ENCODE measurements at regions not wholly inside any gene's neighbourhood (a gene's known extent, or its start where the extent isn't known, plus 50 kb on each side); places are given as distances from the start of the nearest gene placed in this dataset.

GRCh38 chr1:229828461-229828860 lies 202.4 kb downstream of the URB2 start:
- POLR2A ChIA-PET (ENCODE audit: unreplicated experiment) = no interaction called here
- BruUV-seq (replicated peaks) = no TSS peak

GRCh38 chr1:229832695-229833094 lies 206.6 kb downstream of the URB2 start:
- ATAC-seq (no peak), DNase-seq (no peak)
- CTCF ChIA-PET = no interaction called here
- Histone ChIP-seq H3K9ac (ENCODE audit: low read length) (no peak overlapping the region), H3K9me2 (replicated peaks; ENCODE audit: low read length) (no peaks in the 10 kb centered on the region), H3K4me1 (ENCODE audit: insufficient read depth, low read length) (no peaks in the 10 kb centered on the region), H3K36me3 (ENCODE audit: low read depth, low read length) (no peaks in the 10 kb centered on the region), H2AFZ (ENCODE audit: low read length) (no peak overlapping the region), H3K4me3 (ENCODE audit: low read length) (no peak overlapping the region), H3F3A (ENCODE audit: low read length, unreplicated experiment) (no peaks in the 10 kb centered on the region), H3K4me2 (ENCODE audit: low read length) (no peak overlapping the region), H4K20me1 (ENCODE audit: low read length) (no peaks in the 10 kb centered on the region), H3K27me3 (ENCODE audit: low read length) (peaks cover 55% of the 10 kb centered on the region), H3K9me3 (ENCODE audit: low read length) (no peaks in the 10 kb centered on the region), H3K27ac (ENCODE audit: low read length) (no peak overlapping the region), H3K79me2 (ENCODE audit: low read length) (no peaks in the 10 kb centered on the region)
- intact Hi-C loops (cut with micrococcal nuclease) = no loop called here
- TF ChIP-seq EZH2phosphoT487 (IDR thresholded peaks at IDR 0.05; ENCODE audit: borderline replicate concordance, low read length) = no peak
- TF ChIP-seq CTCF (conservative IDR thresholded peaks at IDR 0.05; ENCODE audit: low read depth, low read length) = no peak
- no peak for TF ChIP-seq EZH2 (IDR thresholded peaks at IDR 0.05; ENCODE audit: low read length, unreplicated experiment)
- BruUV-seq (replicated peaks) = no TSS peak
- POLR2A ChIA-PET (ENCODE audit: unreplicated experiment) = no interaction called here

More at GRCh38 chr1:229828461-229828860, 202.4 kb downstream of the URB2 start:
- no peak for TF ChIP-seq EZH2 (IDR thresholded peaks at IDR 0.05; ENCODE audit: low read length, unreplicated experiment)
- no peak for TF ChIP-seq CTCF (conservative IDR thresholded peaks at IDR 0.05; ENCODE audit: low read depth, low read length)
- no peak for TF ChIP-seq EZH2phosphoT487 (IDR thresholded peaks at IDR 0.05; ENCODE audit: borderline replicate concordance, low read length)
- H2AFZ ChIP-seq (ENCODE audit: low read length) = no peak overlapping the region
- no peaks in the 10 kb centered on the region for H3K9me2 ChIP-seq (replicated peaks; ENCODE audit: low read length)
- CTCF ChIA-PET = no interaction called here
- H3K27me3 ChIP-seq (ENCODE audit: low read length) = peaks cover 45% of the 10 kb centered on the region
- ATAC-seq = no peak
- H3K9me3 ChIP-seq (ENCODE audit: low read length) = no peaks in the 10 kb centered on the region
- H3K4me2 ChIP-seq (ENCODE audit: low read length) = no peak overlapping the region
- no peak for DNase-seq
- intact Hi-C loops (cut with micrococcal nuclease) = no loop called here
- H3K27ac ChIP-seq (ENCODE audit: low read length) = no peak overlapping the region
- no peaks in the 10 kb centered on the region for H3K36me3 ChIP-seq (ENCODE audit: low read depth, low read length)
- no peaks in the 10 kb centered on the region for H3K79me2 ChIP-seq (ENCODE audit: low read length)
- no peak overlapping the region for H3K4me3 ChIP-seq (ENCODE audit: low read length)
- no peak overlapping the region for H3K9ac ChIP-seq (ENCODE audit: low read length)
- no peaks in the 10 kb centered on the region for H3K4me1 ChIP-seq (ENCODE audit: insufficient read depth, low read length)
- H4K20me1 ChIP-seq (ENCODE audit: low read length) = no peaks in the 10 kb centered on the region
- H3F3A ChIP-seq (ENCODE audit: low read length, unreplicated experiment) = no peaks in the 10 kb centered on the region

GRCh38 chr1:229834230-229834629 lies 208.2 kb downstream of the URB2 start:
- Histone ChIP-seq H3K27ac (ENCODE audit: low read length) (no peak overlapping the region), H3K9ac (ENCODE audit: low read length) (no peak overlapping the region), H3K4me2 (ENCODE audit: low read length) (no peak overlapping the region), H3K4me1 (ENCODE audit: insufficient read depth, low read length) (no peaks in the 10 kb centered on the region), H3K9me2 (replicated peaks; ENCODE audit: low read length) (no peaks in the 10 kb centered on the region), H3K27me3 (ENCODE audit: low read length) (peaks cover 64% of the 10 kb centered on the region), H4K20me1 (ENCODE audit: low read length) (no peaks in the 10 kb centered on the region), H3F3A (ENCODE audit: low read length, unreplicated experiment) (no peaks in the 10 kb centered on the region), H3K36me3 (ENCODE audit: low read depth, low read length) (no peaks in the 10 kb centered on the region), H3K79me2 (ENCODE audit: low read length) (no peaks in the 10 kb centered on the region), H3K4me3 (ENCODE audit: low read length) (no peak overlapping the region), H3K9me3 (ENCODE audit: low read length) (no peaks in the 10 kb centered on the region), H2AFZ (ENCODE audit: low read length) (no peak overlapping the region)
- ATAC-seq = no peak
- no TSS peak for BruUV-seq (replicated peaks)
- no peak for DNase-seq
- TF ChIP-seq EZH2 (IDR thresholded peaks at IDR 0.05; ENCODE audit: low read length, unreplicated experiment) = no peak
- TF ChIP-seq CTCF (conservative IDR thresholded peaks at IDR 0.05; ENCODE audit: low read depth, low read length) = no peak
- TF ChIP-seq EZH2phosphoT487 (IDR thresholded peaks at IDR 0.05; ENCODE audit: borderline replicate concordance, low read length) = no peak
- ChIA-PET POLR2A (ENCODE audit: unreplicated experiment) (no interaction called here), CTCF (no interaction called here)
- intact Hi-C loops (cut with micrococcal nuclease) = no loop called here
